GM10248 (cell line): ENCODE measurements at regions not wholly inside any gene's neighbourhood (a gene's known extent, or its start where the extent isn't known, plus 50 kb on each side); places are given as distances from the start of the nearest gene placed in this dataset.

Experiments used
- CTCF ChIA-PET: fragments of 300-600 bp; sonication (Branson Sonifier 250); formaldehyde crosslinking; extraction: SDS; loops from one replicate; lab custom pipeline; 2021; ENCODE audit warnings: antibody characterized with exemption; lab: Yijun Ruan, JAX
- POLR2A ChIA-PET: fragments of 350-650 bp; sonication (Branson Sonifier 250); formaldehyde crosslinking; extraction: SDS; loops from one replicate; lab custom pipeline; 2020; ENCODE audit warnings: antibody characterized with exemption; lab: Yijun Ruan, JAX
- DNase-seq: peaks from one replicate; pipeline ENCODE4 v3.0.0; 2012; ENCODE audit errors: extremely low spot score
- CTCF ChIP-seq: IDR thresholded peaks from 2 replicates; pipeline ENCODE4 v1.5.1; 2012; ENCODE audit warnings: mild to moderate bottlenecking, low read depth; ENCODE audit errors: extremely low read depth, missing control alignments, control extremely low read depth

- no peak for TF ChIP-seq CTCF
- CTCF ChIA-PET, result interaction anchor here (0.8 to 1.6 kb wide), 3 partner anchors 12 to 68 kb away, joined by 3 to 8 read pairs (median 3); no protein-coding TSS in a partner anchor
- no peak for DNase-seq
- POLR2A ChIA-PET, result no interaction called here
These were observed 437.4 kb upstream of the UBE2E2 start for GRCh38 chr3:22765679-22766078.

- TF ChIP-seq CTCF, result no peak
- CTCF ChIA-PET, result interaction anchor here (1.1 to 2.0 kb wide), 2 partner anchors 13 to 35 kb away, joined by 3 to 8 read pairs; no protein-coding TSS in a partner anchor
- POLR2A ChIA-PET, result no interaction called here
- no peak for DNase-seq
These were observed 425.3 kb upstream of the UBE2E2 start for GRCh38 chr3:22777834-22778233.

GRCh38 chr3:22779737-22780136 lies 423.4 kb upstream of the UBE2E2 start:
- DNase-seq, result no peak
- POLR2A ChIA-PET, result no interaction called here
- no peak for TF ChIP-seq CTCF
- CTCF ChIA-PET, result interaction anchor here (1.3 kb wide), 1 partner anchor 10 kb away, joined by 3 read pairs; no protein-coding TSS in a partner anchor

- DNase-seq, result no peak
- ChIA-PET POLR2A (no interaction called here), CTCF (interaction anchor here (1.0 to 1.3 kb wide), 4 partner anchors 11 to 204 kb away, joined by 3 to 4 read pairs (median 4); no protein-coding TSS in a partner anchor)
- no peak for TF ChIP-seq CTCF
These were observed 410.6 kb upstream of the UBE2E2 start for GRCh38 chr3:22792533-22792932.

GRCh38 chr3:22795917-22796316 lies 407.2 kb upstream of the UBE2E2 start:
- no peak for TF ChIP-seq CTCF
- DNase-seq, result no peak
- POLR2A ChIA-PET, result no interaction called here
- CTCF ChIA-PET, result interaction anchor here (0.9 kb wide), 1 partner anchor 13 kb away, joined by 3 read pairs; no protein-coding TSS in a partner anchor

GRCh38 chr3:22798461-22798860 lies 404.7 kb upstream of the UBE2E2 start:
- DNase-seq, result no peak
- TF ChIP-seq CTCF, result no peak
- ChIA-PET CTCF (no interaction called here), POLR2A (no interaction called here)
